ENCODE measurements at regions not wholly inside any gene's neighbourhood (a gene's known extent, or its start where the extent isn't known, plus 50 kb on each side); places are given as distances from the start of the nearest gene placed in this dataset.

GRCh38 chr7:38002689-38003088 is 82.2 kb downstream of the EPDR1 start:
- Histone ChIP-seq H3K4me1 (ENCODE audit: insufficient read depth) (peaks cover 10% of the 10 kb centered on the region), H3K27ac (no peak overlapping the region), H3K9me3 (no peaks in the 10 kb centered on the region), H3K36me3 (no peaks in the 10 kb centered on the region), H3K27me3 (no peaks in the 10 kb centered on the region), H3K4me3 (no peak overlapping the region)
- intact Hi-C loops (cut with DNase I): no loop called here
- TF ChIP-seq EP300 (IDR thresholded peaks at IDR 0.05) (no peak), POLR2A (IDR thresholded peaks at IDR 0.05) (no peak), CTCF (IDR thresholded peaks at IDR 0.05) (no peak)
- DNase-seq: no peak
- WGBS, 3 donors: 67 to 81% (median 79%) methylated on average over 3 of the region's 3 CpGs

GRCh38 chr7:38006559-38006958 is 86.1 kb downstream of the EPDR1 start:
- DNase-seq: no peak
- no peak for TF ChIP-seq EP300 (IDR thresholded peaks at IDR 0.05)
- no peak for TF ChIP-seq POLR2A (IDR thresholded peaks at IDR 0.05)
- no peak for TF ChIP-seq CTCF (IDR thresholded peaks at IDR 0.05)
- no peaks in the 10 kb centered on the region for H3K9me3 ChIP-seq
- no peaks in the 10 kb centered on the region for H3K4me1 ChIP-seq (ENCODE audit: insufficient read depth)
- whole genome bisulfite sequencing, 3 donors: 93 to 97% (median 96%) methylated on average over 2 of the region's 2 CpGs
- H3K27ac ChIP-seq: no peak overlapping the region
- no peaks in the 10 kb centered on the region for H3K36me3 ChIP-seq
- no peaks in the 10 kb centered on the region for H3K27me3 ChIP-seq
- intact Hi-C loops (cut with DNase I): no loop called here
- no peak overlapping the region for H3K4me3 ChIP-seq

- intact Hi-C loops (cut with DNase I): no loop called here
- no peak overlapping the region for H3K27ac ChIP-seq
- H3K4me3 ChIP-seq: no peak overlapping the region
- no peaks in the 10 kb centered on the region for H3K9me3 ChIP-seq
- H3K4me1 ChIP-seq (ENCODE audit: insufficient read depth): no peaks in the 10 kb centered on the region
- TF ChIP-seq POLR2A (IDR thresholded peaks at IDR 0.05) (no peak), CTCF (IDR thresholded peaks at IDR 0.05) (no peak), EP300 (IDR thresholded peaks at IDR 0.05) (no peak)
- no peaks in the 10 kb centered on the region for H3K36me3 ChIP-seq
- no peaks in the 10 kb centered on the region for H3K27me3 ChIP-seq
- DNase-seq: no peak
Observed at GRCh38 chr7:38007096-38007495, 86.7 kb downstream of the EPDR1 start.

GRCh38 chr7:38013246-38013645 is 92.8 kb downstream of the EPDR1 start:
- no peak for DNase-seq
- WGBS, 3 donors: 88 to 95% (median 90%) methylated on average over 3 of the region's 3 CpGs
- intact Hi-C loops (cut with DNase I): no loop called here
- Histone ChIP-seq H3K4me3 (no peak overlapping the region), H3K4me1 (ENCODE audit: insufficient read depth) (no peaks in the 10 kb centered on the region), H3K27ac (no peak overlapping the region), H3K36me3 (no peaks in the 10 kb centered on the region), H3K27me3 (no peaks in the 10 kb centered on the region), H3K9me3 (no peaks in the 10 kb centered on the region)
- no peak for TF ChIP-seq CTCF (IDR thresholded peaks at IDR 0.05)
- TF ChIP-seq POLR2A (IDR thresholded peaks at IDR 0.05): no peak
- no peak for TF ChIP-seq EP300 (IDR thresholded peaks at IDR 0.05)

- TF ChIP-seq POLR2A (IDR thresholded peaks at IDR 0.05) (no peak), EP300 (IDR thresholded peaks at IDR 0.05) (no peak), CTCF (IDR thresholded peaks at IDR 0.05) (no peak)
- 89 to 92% (median 91%) methylated on average over 3 of the region's 3 CpGs for WGBS, 3 donors
- no peaks in the 10 kb centered on the region for H3K4me1 ChIP-seq (ENCODE audit: insufficient read depth)
- H3K4me3 ChIP-seq: no peak overlapping the region
- no peaks in the 10 kb centered on the region for H3K27me3 ChIP-seq
- no peak overlapping the region for H3K27ac ChIP-seq
- DNase-seq: no peak
- no peaks in the 10 kb centered on the region for H3K36me3 ChIP-seq
- intact Hi-C loops (cut with DNase I): no loop called here
- no peaks in the 10 kb centered on the region for H3K9me3 ChIP-seq
Observed at GRCh38 chr7:38016567-38016966, 96.1 kb downstream of the EPDR1 start.

Data from ovary (tissue), 7 donors.